Ishikawa (cell line): ENCODE measurements at regions not wholly inside any gene's neighbourhood (a gene's known extent, or its start where the extent isn't known, plus 50 kb on each side); places are given as distances from the start of the nearest gene placed in this dataset.

Experiments
- CEBPB ChIP-seq: IDR thresholded peaks from 2 replicates; pipeline ENCODE4 v1.6.1; 2012
- CREB1 ChIP-seq: IDR thresholded peaks from 2 replicates; pipeline ENCODE4 v1.6.1; 2012; ENCODE audit warnings: low read depth
- EGR1 ChIP-seq: IDR thresholded peaks from 2 replicates; pipeline ENCODE4 v1.6.1; 2012
- EP300 ChIP-seq: IDR thresholded peaks from 2 replicates; pipeline ENCODE4 v1.6.1; 2012; ENCODE audit warnings: borderline replicate concordance
- FOXM1 ChIP-seq: IDR thresholded peaks from 2 replicates; pipeline ENCODE4 v1.6.1; 2012; ENCODE audit warnings: low read depth, borderline replicate concordance
- MAX ChIP-seq: IDR thresholded peaks from 2 replicates; pipeline ENCODE4 v1.6.1; 2012
- NFIC ChIP-seq: IDR thresholded peaks from 2 replicates; pipeline ENCODE4 v1.6.1; 2012
- RAD21 ChIP-seq: IDR thresholded peaks from 2 replicates; pipeline ENCODE4 v1.6.1; 2012; ENCODE audit warnings: low read depth
- REST ChIP-seq: IDR thresholded peaks from 2 replicates; pipeline ENCODE4 v1.6.1; 2012; ENCODE audit warnings: low read depth, mild to moderate bottlenecking
- TAF1 ChIP-seq: IDR thresholded peaks from 2 replicates; pipeline ENCODE4 v1.6.1; 2012; ENCODE audit warnings: low read depth, mild to moderate bottlenecking
- TCF12 ChIP-seq: IDR thresholded peaks from 2 replicates; pipeline ENCODE4 v1.6.1; 2012; ENCODE audit warnings: low read depth
- TEAD4 ChIP-seq: IDR thresholded peaks from 2 replicates; pipeline ENCODE4 v1.6.1; 2012
- YY1 ChIP-seq: IDR thresholded peaks from 2 replicates; pipeline ENCODE4 v1.6.1; 2012; ENCODE audit warnings: low read depth
- ZBTB7A ChIP-seq: IDR thresholded peaks from 2 replicates; pipeline ENCODE4 v1.6.1; 2012; ENCODE audit warnings: low read depth
- TF ChIP-seq, protein P1 (sequence below): IDR thresholded peaks from 2 replicates; pipeline ENCODE4 v1.6.1; 2012

- no peak for TF ChIP-seq ZBTB7A
- TF ChIP-seq, protein P1, sequence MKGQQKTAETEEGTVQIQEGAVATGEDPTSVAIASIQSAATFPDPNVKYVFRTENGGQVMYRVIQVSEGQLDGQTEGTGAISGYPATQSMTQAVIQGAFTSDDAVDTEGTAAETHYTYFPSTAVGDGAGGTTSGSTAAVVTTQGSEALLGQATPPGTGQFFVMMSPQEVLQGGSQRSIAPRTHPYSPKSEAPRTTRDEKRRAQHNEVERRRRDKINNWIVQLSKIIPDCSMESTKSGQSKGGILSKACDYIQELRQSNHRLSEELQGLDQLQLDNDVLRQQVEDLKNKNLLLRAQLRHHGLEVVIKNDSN = no peak
- TF ChIP-seq REST = no peak
- TF ChIP-seq TAF1 = no peak
- TF ChIP-seq RAD21 = no peak
- TF ChIP-seq CREB1 = no peak
- TF ChIP-seq EGR1 = no peak
- no peak for TF ChIP-seq NFIC
- no peak for TF ChIP-seq FOXM1
- TF ChIP-seq CEBPB = no peak
- no peak for TF ChIP-seq TCF12
- TF ChIP-seq YY1 = no peak
- TF ChIP-seq TEAD4 = no peak
- no peak for TF ChIP-seq EP300
- TF ChIP-seq MAX = no peak
Observed at GRCh38 chr2:16211341-16211740, 271.0 kb downstream of the MYCN start.

DNA sequence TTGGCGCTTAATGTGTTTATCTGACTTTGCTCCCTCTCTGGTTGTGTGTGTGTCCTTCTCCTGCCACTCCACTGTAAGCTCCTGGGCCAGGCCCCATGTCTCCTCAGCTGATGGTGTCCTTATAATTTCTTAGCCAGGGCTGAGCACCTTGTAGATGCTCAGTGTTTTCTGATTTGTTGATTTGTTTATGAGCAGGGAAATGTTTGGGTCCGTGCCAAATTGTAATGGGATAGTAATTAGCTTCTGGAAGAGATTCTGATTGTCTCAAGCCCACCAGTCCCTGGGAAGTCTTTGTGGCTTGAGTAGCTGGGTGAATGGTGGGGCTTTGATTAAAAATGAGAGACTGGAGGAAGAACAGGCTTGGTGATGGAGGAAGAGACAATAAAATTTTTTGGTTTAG, 270.5 kb downstream of the MYCN start:
- TF ChIP-seq YY1 (no peak), ZBTB7A (no peak), EP300 (no peak), CEBPB (no peak), RAD21 (no peak), EGR1 (no peak), CREB1 (no peak), FOXM1 (no peak), TAF1 (no peak), REST (no peak), TEAD4 (no peak), NFIC (no peak), TCF12 (no peak), MAX (no peak)
- TF ChIP-seq, protein P1 = no peak

- TF ChIP-seq REST (no peak), EGR1 (no peak), TEAD4 (no peak), FOXM1 (no peak), MAX (no peak), ZBTB7A (no peak)
Observed at GRCh38 chr2:16209799-16210198, 269.4 kb downstream of the MYCN start.

- TF ChIP-seq RAD21 (no peak), TCF12 (no peak), CEBPB (no peak)
Observed at GRCh38 chr2:16208921-16209320, 268.6 kb downstream of the MYCN start.

GRCh38 chr2:16208241-16208797, 268.0 kb downstream of the MYCN start:
- TF ChIP-seq YY1 (no peak), NFIC (no peak), TAF1 (no peak), MAX (no peak), ZBTB7A (no peak), EGR1 (no peak), CREB1 (no peak), EP300 (no peak), FOXM1 (no peak), REST (no peak), RAD21 (no peak), TEAD4 (no peak), TCF12 (no peak), CEBPB (no peak)
- TF ChIP-seq, protein P1 = no peak
